Fibroblast of the aortic adventitia (primary cell): ENCODE measurements at regions not wholly inside any gene's neighbourhood (a gene's known extent, or its start where the extent isn't known, plus 50 kb on each side); places are given as distances from the start of the nearest gene placed in this dataset.

ENCODE experiments used
- DNase-seq: peaks from one replicate; pipeline ENCODE4 v3.0.0-alpha.2; 2010; ENCODE audit warnings: low read depth
- H3K4me3 ChIP-seq: 2 replicates; pipeline ENCODE4 v1.5.1; 2011; ENCODE audit warnings: low read depth, mild to moderate bottlenecking, control low read depth, low read length, moderate library complexity
- TF ChIP-seq, protein P1 (sequence below): IDR thresholded peaks from 2 replicates; pipeline ENCODE4 v1.5.1; 2011; ENCODE audit warnings: mild to moderate bottlenecking, low read length, control low read depth, inconsistent platforms; ENCODE audit not compliant: insufficient read depth

DNA sequence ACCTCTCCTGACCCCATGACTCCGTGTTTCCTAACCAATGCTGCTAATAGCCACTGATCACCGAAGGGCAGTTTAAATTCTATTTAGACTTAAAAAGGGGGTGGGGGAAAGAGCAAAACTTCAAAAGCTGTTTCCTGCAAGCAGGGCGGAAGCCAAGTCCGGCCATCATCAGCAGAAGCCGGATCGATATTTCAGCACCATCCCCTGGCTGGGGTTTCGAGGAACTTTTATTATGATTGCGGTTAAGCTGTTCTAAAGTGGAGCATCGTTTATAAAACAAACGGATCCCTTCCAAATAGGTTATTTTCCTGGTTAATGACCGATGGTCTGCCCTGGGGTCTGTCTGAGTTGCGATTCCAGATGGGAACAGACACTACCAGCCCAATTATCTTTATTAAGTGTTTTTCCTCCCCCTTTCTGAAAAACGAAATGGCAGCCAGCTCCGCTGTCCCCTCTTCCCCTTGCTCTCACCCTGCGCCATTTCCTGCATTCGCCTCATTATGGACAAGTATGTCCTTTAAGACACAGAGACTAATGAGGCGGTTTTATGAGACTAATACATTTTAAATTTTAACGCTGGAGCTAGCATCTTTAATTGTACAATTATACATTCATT, 76.1 kb upstream of the IRX3 start:
- no peak overlapping the region for H3K4me3 ChIP-seq
- TF ChIP-seq, protein P1, sequence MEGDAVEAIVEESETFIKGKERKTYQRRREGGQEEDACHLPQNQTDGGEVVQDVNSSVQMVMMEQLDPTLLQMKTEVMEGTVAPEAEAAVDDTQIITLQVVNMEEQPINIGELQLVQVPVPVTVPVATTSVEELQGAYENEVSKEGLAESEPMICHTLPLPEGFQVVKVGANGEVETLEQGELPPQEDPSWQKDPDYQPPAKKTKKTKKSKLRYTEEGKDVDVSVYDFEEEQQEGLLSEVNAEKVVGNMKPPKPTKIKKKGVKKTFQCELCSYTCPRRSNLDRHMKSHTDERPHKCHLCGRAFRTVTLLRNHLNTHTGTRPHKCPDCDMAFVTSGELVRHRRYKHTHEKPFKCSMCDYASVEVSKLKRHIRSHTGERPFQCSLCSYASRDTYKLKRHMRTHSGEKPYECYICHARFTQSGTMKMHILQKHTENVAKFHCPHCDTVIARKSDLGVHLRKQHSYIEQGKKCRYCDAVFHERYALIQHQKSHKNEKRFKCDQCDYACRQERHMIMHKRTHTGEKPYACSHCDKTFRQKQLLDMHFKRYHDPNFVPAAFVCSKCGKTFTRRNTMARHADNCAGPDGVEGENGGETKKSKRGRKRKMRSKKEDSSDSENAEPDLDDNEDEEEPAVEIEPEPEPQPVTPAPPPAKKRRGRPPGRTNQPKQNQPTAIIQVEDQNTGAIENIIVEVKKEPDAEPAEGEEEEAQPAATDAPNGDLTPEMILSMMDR = no peak
- no peak for DNase-seq

DNA sequence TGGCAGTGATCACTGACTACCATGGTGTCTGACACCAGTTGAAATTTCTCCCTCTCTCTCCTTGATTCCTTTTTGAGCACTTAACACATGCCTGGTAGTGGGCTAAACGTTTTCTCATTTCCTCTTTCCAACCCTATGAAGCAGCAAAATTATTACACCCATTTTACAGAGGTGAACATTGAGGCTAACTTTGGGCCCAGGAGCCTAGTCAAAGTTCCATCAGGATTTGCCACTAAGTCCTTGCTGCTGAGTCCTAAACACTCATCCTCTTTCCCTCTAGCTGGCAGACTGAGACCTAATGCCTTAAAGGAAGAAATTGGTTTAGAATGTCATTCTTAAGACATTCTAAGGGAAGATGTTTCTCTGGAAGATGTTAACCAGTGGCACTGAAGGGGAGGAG, 74.7 kb upstream of the IRX3 start:
- H3K4me3 ChIP-seq = no peak overlapping the region
- DNase-seq = no peak
- TF ChIP-seq, protein P1 = no peak

DNA sequence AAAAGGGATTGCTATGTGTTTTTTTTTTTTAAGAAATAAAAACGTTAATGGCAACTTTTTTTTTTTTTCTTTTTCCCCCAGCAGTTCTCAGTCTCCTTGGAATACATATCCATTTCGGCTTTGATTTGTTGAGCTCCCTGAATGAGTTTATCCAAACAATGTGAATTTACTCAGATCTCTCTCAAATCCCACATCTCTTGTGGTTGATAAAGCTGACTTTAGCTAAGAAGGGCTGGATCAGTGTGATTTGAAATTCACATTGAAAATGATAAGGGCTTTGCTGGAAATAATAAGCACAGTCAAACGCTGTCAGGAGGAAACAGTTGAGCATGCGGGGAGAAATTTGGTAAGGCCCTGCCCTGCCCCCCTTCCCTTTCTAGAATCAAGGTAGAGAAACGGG, 74.1 kb upstream of the IRX3 start:
- TF ChIP-seq, protein P1 = no peak
- no peak for DNase-seq
- H3K4me3 ChIP-seq = no peak overlapping the region

DNA sequence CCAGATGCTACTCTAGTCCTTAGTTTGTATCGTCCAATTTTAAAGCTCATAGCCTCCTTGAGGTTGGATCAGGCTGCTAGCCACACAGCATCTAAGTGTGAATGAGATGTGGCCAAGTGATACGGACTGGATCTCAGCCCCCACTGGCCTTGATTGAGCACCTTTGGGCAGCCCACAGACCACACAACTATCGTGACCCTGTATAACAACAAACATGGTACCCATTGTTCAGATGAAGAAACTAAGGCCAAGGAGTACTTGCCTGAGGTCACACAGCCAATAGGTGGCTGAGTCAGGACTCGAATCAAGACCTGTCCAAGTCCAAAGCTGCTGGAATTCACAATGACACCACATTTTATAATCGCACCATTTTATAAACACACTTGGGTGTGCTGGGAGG, 73.0 kb upstream of the IRX3 start:
- H3K4me3 ChIP-seq = no peak overlapping the region
- no peak for DNase-seq

DNA sequence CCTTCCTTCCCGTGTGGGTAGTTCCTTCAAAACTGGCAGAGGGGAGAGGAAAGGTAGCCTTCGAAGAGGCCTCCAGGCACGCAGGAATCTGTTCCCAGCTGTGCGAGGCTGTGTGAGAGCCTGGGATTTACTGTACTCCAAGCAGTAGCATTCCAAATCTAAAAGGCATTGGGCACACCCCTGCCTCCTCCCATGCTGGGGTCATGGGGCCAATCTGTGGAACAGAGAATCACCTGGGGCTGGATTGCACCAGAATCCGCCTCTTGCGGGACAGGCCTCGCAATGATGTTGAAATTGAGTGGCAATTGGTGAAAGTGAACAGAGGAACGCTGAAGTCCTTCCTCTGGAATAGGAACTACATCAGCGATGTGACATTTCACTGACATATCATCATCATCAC, 72.5 kb upstream of the IRX3 start:
- H3K4me3 ChIP-seq = no peak overlapping the region
- TF ChIP-seq, protein P1 = no peak
- DNase-seq = no peak

More for the DNA sequence above, 73.0 kb upstream of the IRX3 start:
- TF ChIP-seq, protein P1 = no peak

DNA sequence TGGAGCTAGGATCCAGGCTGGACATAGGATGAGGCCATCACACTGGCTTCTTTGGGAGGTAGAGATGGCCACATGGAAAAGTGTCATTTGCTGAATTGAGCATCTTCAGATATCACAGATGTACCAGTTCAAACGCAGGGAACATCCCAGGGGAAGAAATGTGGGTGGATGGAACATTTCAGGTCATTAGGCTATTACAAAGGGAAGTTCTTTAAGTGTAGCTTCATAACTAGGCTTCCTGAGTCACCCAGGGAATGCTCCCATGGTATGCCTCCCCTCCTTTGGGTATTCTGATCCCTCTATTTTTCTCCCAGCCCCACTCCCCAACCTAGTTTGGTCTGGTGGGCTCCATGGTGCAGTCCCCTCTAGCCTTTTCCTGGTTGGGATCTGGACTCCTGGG, 69.8 kb upstream of the IRX3 start:
- TF ChIP-seq, protein P1 = no peak
- no peak for DNase-seq
- H3K4me3 ChIP-seq = no peak overlapping the region

DNA sequence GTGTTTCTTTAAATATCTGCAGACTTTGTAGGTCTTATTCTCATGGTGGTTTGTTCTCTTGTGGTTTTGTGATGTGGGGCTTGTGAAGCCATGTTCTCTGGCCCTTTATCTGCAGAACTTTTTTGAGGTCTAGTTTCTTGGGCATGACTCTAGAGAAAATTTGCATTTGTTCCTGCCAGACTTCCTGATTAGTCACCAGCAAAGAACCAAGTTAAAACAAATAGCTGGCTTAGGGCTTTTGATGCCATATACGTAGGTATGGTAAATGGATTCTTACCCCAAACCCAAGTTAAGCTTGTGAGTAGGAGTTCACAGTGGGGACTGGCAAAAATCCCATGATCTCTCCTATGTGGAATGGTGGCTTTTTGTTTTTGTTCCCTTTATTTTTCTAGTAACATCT, 68.7 kb upstream of the IRX3 start:
- no peak overlapping the region for H3K4me3 ChIP-seq
- TF ChIP-seq, protein P1 = no peak
- peak; percentile 60 for DNase-seq
